COLO829 (cell line): ENCODE measurements at regions not wholly inside any gene's neighbourhood (a gene's known extent, or its start where the extent isn't known, plus 50 kb on each side); places are given as distances from the start of the nearest gene placed in this dataset.
"Not testable (repeated sequence)": the region's sequence is repeated elsewhere in the genome, so short reads cannot be mapped to it uniquely, and the experiment has no call there.

Source experiments
- DNase-seq: peaks from one replicate; pipeline ENCODE4 v3.0.0; 2012; ENCODE audit warnings: low spot score

GRCh38 chr3:66808891-66809594 lies 189.1 kb upstream of the KBTBD8 start:
- no peak for DNase-seq

DNA sequence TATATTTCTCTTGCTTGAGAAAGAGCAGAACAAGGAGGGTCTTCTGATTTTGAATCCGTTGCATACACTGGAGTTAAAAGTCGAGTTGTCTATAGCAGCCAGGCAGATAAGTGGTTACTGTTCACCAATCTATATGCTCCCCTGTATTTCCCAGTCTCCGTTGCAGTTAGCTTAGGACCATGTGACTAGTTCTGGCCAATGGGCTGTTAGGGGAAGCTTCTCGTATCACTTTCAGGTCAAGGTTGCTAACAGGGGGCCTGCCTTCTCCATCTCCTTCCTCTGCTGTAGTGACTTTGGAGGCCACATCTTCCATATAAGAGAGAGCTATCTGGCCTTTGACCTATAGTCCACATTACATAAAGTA lies 188.5 kb upstream of the KBTBD8 start:
- no peak for DNase-seq

DNA sequence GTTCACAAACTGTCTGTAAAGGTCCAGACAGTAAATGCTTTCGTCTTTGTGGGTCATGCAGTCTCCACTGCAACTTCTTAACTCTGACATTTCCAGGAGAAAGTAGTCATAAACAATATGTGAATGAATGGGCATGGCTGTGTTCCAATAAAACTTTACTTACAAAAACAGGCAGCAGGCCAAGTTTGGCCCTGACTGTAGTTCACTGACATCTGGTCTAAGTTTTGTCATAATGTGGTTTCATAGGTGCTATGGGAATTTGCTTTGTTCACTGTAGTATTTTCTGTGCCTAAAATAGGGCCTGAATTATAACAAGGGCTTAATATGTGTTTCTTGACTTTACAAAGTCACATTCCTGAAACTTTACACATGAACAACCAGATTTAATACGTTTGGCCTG lies 186.0 kb upstream of the KBTBD8 start:
- DNase-seq = peak; percentile 38

DNA sequence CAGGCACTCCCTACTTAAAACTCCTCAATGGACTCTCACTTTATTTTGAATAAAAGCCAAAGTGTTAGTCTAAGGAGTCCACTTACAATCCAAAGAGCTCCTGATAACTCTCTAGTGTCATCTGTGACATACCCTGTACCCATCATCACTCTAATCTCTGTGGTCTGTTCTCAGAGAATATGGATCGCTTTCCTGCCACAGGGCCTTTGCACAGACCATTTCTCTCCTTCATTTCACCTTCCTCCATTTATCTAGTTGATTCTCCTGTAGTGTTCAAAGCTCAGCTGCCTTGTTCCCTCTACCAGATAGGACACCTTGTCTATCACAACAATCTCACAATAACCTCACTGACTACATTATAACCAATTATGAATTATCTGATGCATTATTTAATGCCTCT lies 185.4 kb upstream of the KBTBD8 start:
- no peak for DNase-seq

- DNase-seq = peak; percentile 34
These were observed 181.9 kb upstream of the KBTBD8 start for GRCh38 chr3:66816090-66816761.

DNA sequence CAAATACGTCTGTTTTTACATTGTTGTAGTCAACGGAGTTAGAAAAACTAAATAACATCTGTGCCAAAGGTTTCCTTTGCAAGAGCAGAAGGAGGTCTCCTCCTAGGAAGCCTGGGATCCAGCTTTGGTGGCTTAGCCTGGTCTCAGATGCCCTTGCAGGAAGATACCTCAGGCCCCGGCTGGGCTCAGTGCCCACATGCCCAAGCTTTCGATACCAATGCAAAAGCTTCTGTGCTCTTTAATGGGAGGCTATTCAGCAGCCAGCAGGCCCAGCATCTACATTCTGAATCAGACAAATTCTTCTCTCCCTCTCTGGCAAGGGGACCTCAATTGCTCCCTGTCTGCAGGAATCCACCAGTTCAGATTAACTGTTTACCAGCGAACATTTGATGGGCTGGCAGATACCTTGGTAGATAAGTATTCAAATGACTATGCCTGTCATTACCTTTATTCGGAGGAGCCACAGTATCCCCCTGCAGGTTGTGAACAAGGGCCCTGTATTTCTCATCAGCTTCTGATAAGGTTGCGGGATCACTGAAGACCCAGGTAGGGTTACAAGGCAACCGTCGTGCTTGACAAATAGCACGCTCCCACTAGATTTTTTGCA lies 180.1 kb upstream of the KBTBD8 start:
- no peak for DNase-seq

DNA sequence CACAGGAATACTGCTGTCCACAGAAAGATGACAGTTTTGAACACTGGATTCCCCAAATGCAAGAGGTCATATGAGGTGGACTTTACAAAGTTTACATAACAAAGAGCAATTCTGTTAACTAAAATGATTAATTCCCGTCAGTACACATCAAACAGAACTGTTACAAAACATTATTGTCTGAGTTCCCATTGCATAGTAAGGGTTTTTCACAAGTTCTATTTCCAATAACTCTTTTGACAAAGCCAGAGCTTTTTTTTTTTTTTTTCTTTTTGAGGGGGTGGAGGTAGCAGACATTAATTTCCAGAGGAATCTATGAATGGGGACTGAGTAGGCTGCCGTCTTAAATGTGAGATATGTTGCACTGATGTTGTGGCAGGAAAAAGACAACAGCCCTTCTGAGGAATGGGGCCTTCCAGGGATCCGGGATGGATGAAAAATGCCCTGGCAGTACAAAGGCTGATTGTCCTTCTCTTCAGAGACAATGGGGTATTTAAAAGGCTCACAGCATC lies 178.1 kb upstream of the KBTBD8 start:
- DNase-seq = peak; percentile 93

DNA sequence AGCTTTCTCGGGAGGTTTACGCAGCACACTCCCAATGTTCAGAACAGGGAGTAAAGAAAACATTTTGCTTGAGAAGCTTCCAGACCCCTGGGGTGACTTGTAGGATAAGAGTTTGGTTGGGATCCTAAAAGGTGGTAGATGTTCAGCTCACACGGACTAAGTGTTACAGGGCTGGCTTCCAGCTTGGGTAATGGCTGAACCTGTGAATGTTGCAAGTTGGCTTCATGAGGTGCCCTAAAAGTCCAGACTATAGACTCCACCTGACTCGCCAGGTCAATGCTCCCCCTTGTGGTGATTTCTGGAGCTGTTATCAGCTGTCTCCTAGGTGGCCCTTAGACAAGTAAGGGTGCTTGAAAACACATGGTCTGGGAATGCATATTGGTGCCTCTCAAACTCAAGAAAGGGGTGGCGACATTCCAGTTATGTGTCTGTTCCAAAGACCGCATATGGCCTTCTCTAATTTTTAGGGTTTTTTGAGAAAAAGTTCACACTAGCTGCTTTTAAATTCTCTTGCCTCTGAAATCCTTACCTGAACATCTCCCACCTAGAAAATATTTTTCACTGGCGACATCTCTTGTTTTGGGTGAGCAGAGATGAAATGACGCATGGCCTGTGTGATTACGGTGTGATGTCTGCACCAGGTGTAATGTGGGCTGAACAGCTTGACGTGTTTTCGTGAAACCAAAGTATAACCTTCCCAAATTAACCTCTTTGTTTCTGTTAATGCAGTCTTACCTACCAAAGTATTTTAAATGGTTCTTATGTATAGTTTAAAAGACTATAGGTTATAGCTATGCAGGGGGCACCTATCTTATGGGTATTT lies 175.7 kb upstream of the KBTBD8 start:
- peak; percentile 40 for DNase-seq

- no peak for DNase-seq
These were observed 175.1 kb upstream of the KBTBD8 start for GRCh38 chr3:66823009-66823397.

DNA sequence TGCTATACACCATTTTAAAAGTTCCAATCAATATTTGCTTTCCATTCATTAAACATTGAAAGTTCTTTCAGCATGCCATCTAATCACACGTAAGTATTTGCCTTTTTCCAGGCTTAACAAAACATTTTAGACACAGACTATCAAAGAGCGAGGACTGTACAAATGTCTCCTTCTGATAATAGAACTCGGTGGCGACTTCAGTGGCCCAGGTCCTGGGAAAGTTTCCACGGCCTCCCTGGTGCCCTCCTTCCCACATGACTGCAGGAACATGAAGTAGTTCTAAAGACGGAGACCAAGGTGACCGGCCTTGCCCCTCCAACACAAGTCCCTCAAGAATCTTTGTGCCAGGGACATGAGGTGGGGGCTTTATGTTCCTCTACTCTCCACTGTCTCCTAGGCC lies 174.6 kb upstream of the KBTBD8 start:
- no peak for DNase-seq

GRCh38 chr3:66825375-66825774 lies 172.7 kb upstream of the KBTBD8 start:
- no peak for DNase-seq

GRCh38 chr3:66827726-66828125 lies 170.4 kb upstream of the KBTBD8 start:
- no peak for DNase-seq

DNA sequence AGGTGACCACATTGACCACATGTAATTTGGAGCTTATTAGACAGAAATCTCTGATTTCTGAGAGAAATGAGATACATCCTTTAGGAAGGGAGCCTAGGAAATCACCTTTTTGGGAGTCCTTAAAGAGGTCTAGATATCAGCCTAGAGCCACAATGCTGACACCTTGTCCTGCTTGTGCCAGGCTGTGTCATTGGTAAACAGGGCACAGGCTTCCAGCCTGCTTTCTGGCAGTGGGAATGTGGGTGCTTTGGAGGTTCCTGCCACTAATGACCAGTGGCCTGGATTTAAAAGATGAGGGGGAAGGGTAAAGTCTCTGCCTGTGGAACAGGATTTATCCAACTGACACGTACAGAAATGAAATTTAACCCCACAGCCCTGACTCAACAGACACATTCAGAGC lies 169.8 kb upstream of the KBTBD8 start:
- no peak for DNase-seq

DNA sequence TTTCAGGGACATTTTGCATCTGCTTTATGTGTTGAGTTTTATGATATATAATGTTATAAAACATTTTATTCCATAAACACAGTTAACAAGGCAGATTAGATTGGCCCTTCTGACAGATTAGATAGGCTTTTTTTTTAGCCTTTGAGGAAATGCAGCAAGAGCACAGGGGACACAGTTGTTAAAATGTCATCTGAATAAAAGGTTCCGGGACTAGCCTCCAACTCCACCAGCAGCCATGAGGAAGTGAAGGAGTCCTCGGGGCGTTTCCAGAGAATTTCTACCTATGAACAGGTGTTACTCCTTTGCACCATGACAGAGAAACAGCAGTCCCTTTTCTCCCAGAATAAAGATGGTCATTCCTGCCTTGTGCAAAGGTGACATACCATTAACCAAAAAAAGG lies 167.8 kb upstream of the KBTBD8 start:
- no peak for DNase-seq

DNA sequence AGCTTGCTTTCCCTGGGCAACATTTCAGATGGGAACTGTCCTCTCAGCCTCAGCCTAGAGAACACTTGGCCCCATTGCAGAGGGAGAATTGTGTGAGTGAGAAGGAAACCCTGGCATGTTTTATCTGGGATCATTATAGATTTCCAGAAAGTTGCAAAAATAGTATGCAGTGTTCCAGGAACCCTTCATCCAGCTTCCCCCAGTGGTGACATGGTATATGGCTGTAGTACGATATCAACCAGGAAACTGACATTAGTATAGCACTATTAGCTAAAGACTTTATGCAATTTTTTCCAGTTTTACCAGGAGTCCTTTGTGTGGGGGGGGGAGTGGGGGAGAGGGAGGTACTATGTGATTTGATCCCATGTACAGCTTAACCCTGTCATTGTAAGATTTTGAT lies 166.2 kb upstream of the KBTBD8 start:
- no peak for DNase-seq

DNA sequence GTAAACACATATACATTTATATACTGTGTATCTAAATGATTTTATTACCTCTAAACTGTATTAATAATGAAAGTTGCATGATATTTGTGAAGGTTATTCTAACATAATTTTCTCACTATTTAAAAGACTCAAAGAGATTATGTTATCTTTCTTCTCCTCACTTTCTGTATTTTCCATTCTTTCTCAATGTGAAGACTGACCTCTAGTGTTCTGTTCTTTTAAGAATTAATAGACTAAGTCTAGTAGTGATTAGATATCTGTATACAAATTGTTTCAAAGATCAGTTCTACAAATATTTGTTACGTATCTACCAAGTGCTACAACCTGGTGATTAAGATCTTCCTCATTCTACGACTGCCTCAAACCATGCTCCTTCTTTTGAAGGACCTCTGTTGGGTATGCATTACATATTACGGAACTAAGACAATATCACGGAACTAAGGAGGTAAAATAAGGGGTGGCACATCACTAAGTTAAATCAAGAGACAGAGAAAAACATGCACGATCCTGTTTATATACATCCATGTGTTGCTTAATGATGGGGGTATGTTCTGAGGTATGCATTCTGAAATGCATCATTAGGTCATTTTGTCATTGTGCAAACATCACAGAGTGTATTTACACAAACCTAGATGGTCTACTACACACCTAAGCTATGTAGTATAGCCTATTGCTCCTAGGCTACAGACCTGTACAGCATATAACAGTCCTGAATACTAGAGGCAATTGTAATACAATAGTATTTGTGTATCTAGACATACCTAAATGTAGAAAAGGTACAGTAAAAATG lies 161.5 kb upstream of the KBTBD8 start:
- DNase-seq = no peak

GRCh38 chr3:66838704-66839103 lies 159.4 kb upstream of the KBTBD8 start:
- DNase-seq = no peak

DNA sequence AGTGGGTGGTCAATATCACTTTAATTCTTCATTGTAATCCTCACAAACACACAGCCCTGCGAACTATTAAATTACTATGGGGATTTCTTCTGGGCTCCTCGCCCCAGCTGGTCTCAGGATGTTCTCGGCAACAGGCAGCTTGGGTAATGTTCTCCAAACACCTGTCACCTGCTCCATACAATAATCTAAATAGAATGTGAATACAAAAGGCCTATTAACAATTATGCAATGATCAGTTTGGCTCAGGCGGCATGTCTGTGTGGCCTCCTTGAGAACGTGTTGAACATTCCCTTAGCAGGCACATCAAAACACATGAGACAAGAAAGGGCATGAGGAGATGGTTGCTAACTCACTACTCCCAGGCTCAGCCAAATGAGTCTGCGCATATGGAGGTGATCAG lies 158.6 kb upstream of the KBTBD8 start:
- no peak for DNase-seq

DNA sequence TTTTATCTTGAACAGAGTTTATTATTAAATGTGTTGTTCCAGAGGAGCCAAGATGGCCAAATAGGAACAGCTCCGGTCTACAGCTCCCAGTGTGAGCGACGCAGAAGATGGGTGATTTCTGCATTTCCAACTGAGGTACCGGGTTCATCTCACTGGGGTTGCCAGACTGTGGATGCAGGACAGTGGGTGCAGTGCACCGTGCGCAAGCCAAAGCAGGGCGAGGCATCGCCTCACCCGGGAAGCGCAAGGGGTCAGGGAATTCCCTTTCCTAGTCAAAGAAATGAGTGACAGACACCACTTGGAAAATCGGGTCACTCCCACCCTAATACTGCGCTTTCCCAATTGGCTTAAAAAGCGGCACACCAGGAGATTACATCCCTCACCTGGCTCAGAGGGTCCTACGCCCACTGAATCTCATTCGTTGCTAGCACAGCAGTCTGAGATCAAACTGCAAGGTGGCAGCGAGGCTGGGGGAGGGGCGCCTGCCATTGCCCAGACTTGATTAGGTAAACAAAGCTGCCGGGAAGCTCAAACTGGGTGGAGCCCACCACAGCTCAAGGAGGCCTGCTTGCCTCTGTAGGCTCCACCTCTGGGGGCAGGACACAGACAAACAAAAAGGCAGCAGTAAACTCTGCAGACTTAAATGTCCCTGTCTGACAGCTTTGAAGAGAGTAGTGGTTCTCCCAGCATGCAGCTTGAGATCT lies 155.2 kb upstream of the KBTBD8 start:
- not testable (repeated sequence) for DNase-seq

- no peak for DNase-seq
These were observed 146.1 kb upstream of the KBTBD8 start for GRCh38 chr3:66851894-66852613.
